HepG2 (cell line): ENCODE measurements at regions not wholly inside any gene's neighbourhood (a gene's known extent, or its start where the extent isn't known, plus 50 kb on each side); places are given as distances from the start of the nearest gene placed in this dataset.

Experiments
- BHLHE40 ChIP-seq: IDR thresholded peaks from 2 replicates; pipeline ENCODE4 v1.6.1; 2011; ENCODE audit warnings: low read length, improper control_type of control experiment
- DPF2 ChIP-seq: sonication (generic); formaldehyde crosslinking; IDR thresholded peaks from 2 replicates; pipeline ENCODE4 v1.4.0; 2020; ENCODE audit warnings: mild to moderate bottlenecking, low read depth, missing genetic modification reagents, borderline replicate concordance
- HNF4A ChIP-seq: sonication (generic); formaldehyde crosslinking; IDR thresholded peaks from 2 replicates; pipeline ENCODE4 v1.4.0; 2020; ENCODE audit warnings: missing genetic modification reagents
- MED1 ChIP-seq: sonication (generic); formaldehyde crosslinking; IDR thresholded peaks from 2 replicates; pipeline ENCODE4 v1.4.0; 2020; ENCODE audit warnings: missing genetic modification reagents
- POLR2G ChIP-seq: fragments of 200-400 bp; formaldehyde crosslinking; IDR thresholded peaks from 2 replicates; pipeline ENCODE4 v1.6.1; 2018; ENCODE audit warnings: mild to moderate bottlenecking, low read depth, low read length, moderate library complexity
- RBFOX2 ChIP-seq: fragments of 200-400 bp; formaldehyde crosslinking; IDR thresholded peaks from 2 replicates; pipeline ENCODE4 v1.6.1; 2017; ENCODE audit warnings: low read depth, mild to moderate bottlenecking, low read length
- RFXAP ChIP-seq: sonication (generic); formaldehyde crosslinking; IDR thresholded peaks from 2 replicates; pipeline ENCODE4 v1.4.0; 2020; ENCODE audit warnings: missing genetic modification reagents, borderline replicate concordance
- SIX1 ChIP-seq: sonication (generic); formaldehyde crosslinking; IDR thresholded peaks from 2 replicates; pipeline ENCODE4 v1.4.0; 2020; ENCODE audit warnings: missing genetic modification reagents, borderline replicate concordance
- SOX13 ChIP-seq, 3 experiments: fragments of 450-650 bp in 1 of 3; sonication (generic) in 1 of 3; formaldehyde crosslinking in 1 of 3; IDR thresholded peaks in 2 of 3; conservative IDR thresholded peaks in 1 of 3; 2 replicates each; pipeline versions ENCODE4 v1.5.0 to v1.6.1; 2016 to 2020; ENCODE audit warnings: antibody characterized with exemption in 1 of 3, mild to moderate bottlenecking in 1 of 3, missing compliant biosample characterization in 1 of 3, missing genetic modification reagents in 1 of 3, moderate library complexity in 1 of 3
- TGIF2 ChIP-seq: IDR thresholded peaks from 2 replicates; pipeline ENCODE4 v1.6.1; 2016; ENCODE audit warnings: control low read depth, missing compliant biosample characterization
- ZBTB38 ChIP-seq: sonication (generic); formaldehyde crosslinking; IDR thresholded peaks from 2 replicates; pipeline ENCODE4 v1.5.1; 2020; ENCODE audit warnings: mild to moderate bottlenecking, missing genetic modification reagents
- ZFX ChIP-seq: sonication (generic); formaldehyde crosslinking; IDR thresholded peaks from 2 replicates; pipeline ENCODE4 v1.4.0; 2020; ENCODE audit warnings: mild to moderate bottlenecking, low read depth, missing genetic modification reagents, moderate library complexity
- ZNF430 ChIP-seq: sonication (generic); formaldehyde crosslinking; IDR thresholded peaks from 2 replicates; pipeline ENCODE4 v1.9.0; 2021; ENCODE audit warnings: mild to moderate bottlenecking, missing genetic modification reagents
- ZNF747 ChIP-seq: sonication (generic); formaldehyde crosslinking; IDR thresholded peaks from 2 replicates; pipeline ENCODE4 v1.8.1; 2023; ENCODE audit warnings: missing genetic modification reagents, mild to moderate bottlenecking, borderline replicate concordance
- ZNF781 ChIP-seq: sonication (generic); formaldehyde crosslinking; IDR thresholded peaks from 2 replicates; pipeline ENCODE4 v1.5.1; 2020; ENCODE audit warnings: borderline replicate concordance, mild to moderate bottlenecking, missing genetic modification reagents; ENCODE audit errors: not compliant biosample characterization
- ZNF790 ChIP-seq: sonication (generic); formaldehyde crosslinking; IDR thresholded peaks from 2 replicates; pipeline ENCODE4 v1.8.0; 2022; ENCODE audit warnings: missing genetic modification reagents, mild to moderate bottlenecking, borderline replicate concordance
- ZSCAN9 ChIP-seq: IDR thresholded peaks from 2 replicates; pipeline ENCODE4 v1.6.1; 2016; ENCODE audit warnings: borderline replicate concordance
- TF ChIP-seq, protein P1 (sequence below), 2 experiments: sonication (generic) in 1 of 2; formaldehyde crosslinking in 1 of 2; IDR thresholded peaks; 2 replicates each; pipeline versions ENCODE4 v1.4.0 to v1.6.1; 2018 to 2020; ENCODE audit warnings: missing genetic modification reagents in 2 of 2, borderline replicate concordance in 1 of 2, low read depth in 1 of 2, mild to moderate bottlenecking in 1 of 2, missing biosample characterization in 1 of 2
- TF ChIP-seq, protein P2 (sequence below): IDR thresholded peaks from 2 replicates; pipeline ENCODE4 v1.6.1; 2016; ENCODE audit warnings: missing genetic modification reagents, missing compliant biosample characterization
- TF ChIP-seq, protein P3 (sequence below): sonication (generic); formaldehyde crosslinking; IDR thresholded peaks from 2 replicates; pipeline ENCODE4 v1.4.0; 2020; ENCODE audit warnings: missing genetic modification reagents; ENCODE audit errors: not compliant biosample characterization
- TF ChIP-seq, protein P4 (sequence below): sonication (generic); formaldehyde crosslinking; IDR thresholded peaks from 2 replicates; pipeline ENCODE4 v1.5.1; 2020; ENCODE audit warnings: missing genetic modification reagents, mild to moderate bottlenecking, borderline replicate concordance
- TF ChIP-seq, protein P5 (sequence below): sonication (generic); formaldehyde crosslinking; IDR thresholded peaks from 2 replicates; pipeline ENCODE4 v1.4.0; 2020; ENCODE audit warnings: missing genetic modification reagents

DNA sequence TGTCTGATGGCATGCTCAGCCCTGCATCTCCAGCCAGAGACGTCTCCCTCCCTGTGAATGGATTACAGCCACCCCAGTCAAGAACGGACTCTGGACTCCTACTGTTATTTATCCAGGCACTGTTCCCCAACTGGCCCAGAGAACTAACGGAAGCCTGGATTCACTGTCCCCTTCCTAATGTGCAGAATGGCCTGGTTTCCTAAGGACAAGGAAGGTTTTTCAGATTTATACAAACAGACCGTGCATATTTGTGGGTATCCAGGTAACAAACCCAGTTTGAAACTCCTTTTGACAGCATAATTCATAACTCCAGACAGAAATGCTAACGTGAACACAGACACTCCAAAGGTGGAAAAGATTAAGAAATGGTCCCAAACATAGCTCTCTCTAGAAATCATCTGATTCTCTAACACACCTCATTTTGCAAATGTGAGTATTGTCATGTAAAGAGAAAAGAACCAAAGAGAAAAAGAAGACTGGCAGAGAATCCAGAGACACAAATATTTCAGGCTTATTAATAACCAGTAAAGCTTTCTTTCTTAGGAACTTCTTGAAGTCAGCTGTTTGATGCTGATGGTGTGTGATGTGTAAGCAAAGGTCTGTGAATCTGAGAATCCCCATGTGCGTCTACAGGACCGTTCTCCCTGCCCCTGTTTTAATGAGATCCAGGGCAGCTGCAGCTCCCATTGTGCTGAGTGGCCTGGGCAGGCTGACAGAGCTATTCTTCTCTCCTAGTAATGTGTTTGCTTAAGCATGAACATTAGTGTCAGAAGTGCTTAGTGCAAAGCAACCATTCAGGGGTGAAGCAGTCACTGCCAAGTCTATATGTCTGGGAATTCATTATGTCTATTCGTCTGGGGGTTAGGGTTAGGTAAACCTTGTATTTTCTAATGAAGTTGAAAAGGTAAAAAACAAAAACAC, 86.8 kb upstream of the HIF1A start (continued):
- TF ChIP-seq, protein P1, sequence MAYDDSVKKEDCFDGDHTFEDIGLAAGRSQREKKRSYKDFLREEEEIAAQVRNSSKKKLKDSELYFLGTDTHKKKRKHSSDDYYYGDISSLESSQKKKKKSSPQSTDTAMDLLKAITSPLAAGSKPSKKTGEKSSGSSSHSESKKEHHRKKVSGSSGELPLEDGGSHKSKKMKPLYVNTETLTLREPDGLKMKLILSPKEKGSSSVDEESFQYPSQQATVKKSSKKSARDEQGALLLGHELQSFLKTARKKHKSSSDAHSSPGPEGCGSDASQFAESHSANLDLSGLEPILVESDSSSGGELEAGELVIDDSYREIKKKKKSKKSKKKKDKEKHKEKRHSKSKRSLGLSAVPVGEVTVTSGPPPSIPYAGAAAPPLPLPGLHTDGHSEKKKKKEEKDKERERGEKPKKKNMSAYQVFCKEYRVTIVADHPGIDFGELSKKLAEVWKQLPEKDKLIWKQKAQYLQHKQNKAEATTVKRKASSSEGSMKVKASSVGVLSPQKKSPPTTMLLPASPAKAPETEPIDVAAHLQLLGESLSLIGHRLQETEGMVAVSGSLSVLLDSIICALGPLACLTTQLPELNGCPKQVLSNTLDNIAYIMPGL (CRISPR knock-in tag; IDR thresholded peaks at IDR 0.05; ENCODE audit: borderline replicate concordance in 1 of 2, low read depth in 1 of 2) = peak in 1 of 2 experiments; percentile 15; a peak in 1 of 4 replicates
- TF ChIP-seq ZBTB38 (CRISPR knock-in tag) = no peak
- no peak for TF ChIP-seq RBFOX2
- TF ChIP-seq DPF2 (CRISPR knock-in tag) = 0 out of 2 replicates have a peak, but pooled peaks have one; percentile 59
- TF ChIP-seq TGIF2 (CRISPR knock-in tag) = no peak
- TF ChIP-seq ZNF781 (CRISPR knock-in tag) = no peak
- TF ChIP-seq ZNF790 (CRISPR knock-in tag) = no peak
- no peak for TF ChIP-seq SOX13 (IDR thresholded peaks at IDR 0.05)
- TF ChIP-seq SOX13 (CRISPR knock-in tag; conservative IDR thresholded peaks at IDR 0.05 in 1 of 2, IDR thresholded peaks at IDR 0.05 in 1 of 2) = peak in 1 of 2 experiments; percentile 82; a peak in 2 of 4 replicates
- no peak for TF ChIP-seq RFXAP (CRISPR knock-in tag)
- no peak for TF ChIP-seq ZNF430 (CRISPR knock-in tag)
- no peak for TF ChIP-seq ZNF747 (CRISPR knock-in tag)
- no peak for TF ChIP-seq ZFX (CRISPR knock-in tag)
- TF ChIP-seq HNF4A (CRISPR knock-in tag) = peak; percentile 87
- peak; percentile 30; the same call in 1 of the 2 replicates for TF ChIP-seq ZSCAN9 (CRISPR knock-in tag)
- 0 out of 2 replicates have a peak, but pooled peaks have one; percentile 4 for TF ChIP-seq POLR2G
- peak; percentile 40; the same call in 1 of the 2 replicates for TF ChIP-seq MED1
- TF ChIP-seq, protein P2, sequence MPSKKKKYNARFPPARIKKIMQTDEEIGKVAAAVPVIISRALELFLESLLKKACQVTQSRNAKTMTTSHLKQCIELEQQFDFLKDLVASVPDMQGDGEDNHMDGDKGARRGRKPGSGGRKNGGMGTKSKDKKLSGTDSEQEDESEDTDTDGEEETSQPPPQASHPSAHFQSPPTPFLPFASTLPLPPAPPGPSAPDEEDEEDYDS = 0 out of 2 replicates have a peak, but pooled peaks have one; percentile 18
- TF ChIP-seq BHLHE40 = no peak
- TF ChIP-seq, protein P3, sequence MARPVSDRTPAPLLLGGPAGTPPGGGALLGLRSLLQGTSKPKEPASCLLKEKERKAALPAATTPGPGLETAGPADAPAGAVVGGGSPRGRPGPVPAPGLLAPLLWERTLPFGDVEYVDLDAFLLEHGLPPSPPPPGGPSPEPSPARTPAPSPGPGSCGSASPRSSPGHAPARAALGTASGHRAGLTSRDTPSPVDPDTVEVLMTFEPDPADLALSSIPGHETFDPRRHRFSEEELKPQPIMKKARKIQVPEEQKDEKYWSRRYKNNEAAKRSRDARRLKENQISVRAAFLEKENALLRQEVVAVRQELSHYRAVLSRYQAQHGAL (CRISPR knock-in tag) = peak; percentile 4
- TF ChIP-seq, protein P4, sequence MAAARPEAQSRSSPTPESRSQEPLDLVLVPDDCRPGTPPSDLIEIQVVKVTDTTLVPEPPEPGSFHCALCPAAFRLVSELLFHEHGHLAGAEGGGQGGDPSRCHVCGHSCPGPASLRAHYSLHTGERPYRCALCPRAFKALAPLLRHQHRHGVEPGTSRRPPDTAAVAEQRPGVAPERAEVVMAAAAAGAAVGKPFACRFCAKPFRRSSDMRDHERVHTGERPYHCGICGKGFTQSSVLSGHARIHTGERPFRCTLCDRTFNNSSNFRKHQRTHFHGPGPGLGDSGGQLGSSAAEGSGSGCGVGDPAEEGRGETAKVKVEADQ (CRISPR knock-in tag) = no peak
- TF ChIP-seq, protein P5, sequence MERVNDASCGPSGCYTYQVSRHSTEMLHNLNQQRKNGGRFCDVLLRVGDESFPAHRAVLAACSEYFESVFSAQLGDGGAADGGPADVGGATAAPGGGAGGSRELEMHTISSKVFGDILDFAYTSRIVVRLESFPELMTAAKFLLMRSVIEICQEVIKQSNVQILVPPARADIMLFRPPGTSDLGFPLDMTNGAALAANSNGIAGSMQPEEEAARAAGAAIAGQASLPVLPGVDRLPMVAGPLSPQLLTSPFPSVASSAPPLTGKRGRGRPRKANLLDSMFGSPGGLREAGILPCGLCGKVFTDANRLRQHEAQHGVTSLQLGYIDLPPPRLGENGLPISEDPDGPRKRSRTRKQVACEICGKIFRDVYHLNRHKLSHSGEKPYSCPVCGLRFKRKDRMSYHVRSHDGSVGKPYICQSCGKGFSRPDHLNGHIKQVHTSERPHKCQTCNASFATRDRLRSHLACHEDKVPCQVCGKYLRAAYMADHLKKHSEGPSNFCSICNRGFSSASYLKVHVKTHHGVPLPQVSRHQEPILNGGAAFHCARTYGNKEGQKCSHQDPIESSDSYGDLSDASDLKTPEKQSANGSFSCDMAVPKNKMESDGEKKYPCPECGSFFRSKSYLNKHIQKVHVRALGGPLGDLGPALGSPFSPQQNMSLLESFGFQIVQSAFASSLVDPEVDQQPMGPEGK (CRISPR knock-in tag) = peak; percentile 75
- no peak for TF ChIP-seq SIX1
